ENCODE measurements at regions not wholly inside any gene's neighbourhood (a gene's known extent, or its start where the extent isn't known, plus 50 kb on each side); places are given as distances from the start of the nearest gene placed in this dataset.
"Not testable (repeated sequence)": the region's sequence is repeated elsewhere in the genome, so short reads cannot be mapped to it uniquely, and the experiment has no call there.

GRCh38 chr16:56012482-56012811, 137.3 kb upstream of the CES5A start:
- ATAC-seq = no peak

GRCh38 chr16:56011808-56012481, 136.8 kb upstream of the CES5A start:
- no peak for ATAC-seq

DNA sequence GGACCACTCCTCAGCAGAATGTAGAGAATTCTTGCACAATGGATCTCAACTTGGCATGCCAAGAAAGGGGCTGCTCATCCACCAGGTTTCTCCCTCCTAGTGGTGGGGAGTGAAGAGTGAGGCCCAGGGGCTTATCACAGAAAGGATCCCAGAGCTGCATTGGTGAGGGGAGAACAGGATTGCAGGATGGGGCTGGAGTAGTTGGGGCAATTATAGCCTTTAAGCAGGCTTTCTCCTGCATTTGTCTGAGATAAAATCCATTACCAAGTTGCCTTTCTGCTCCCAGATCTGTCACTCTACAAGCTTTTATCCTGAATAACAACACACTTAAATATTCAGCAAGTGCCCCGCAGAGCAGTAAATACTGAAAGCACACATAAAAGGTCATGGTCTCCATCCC, 130.8 kb upstream of the CES5A start:
- no peak for ATAC-seq

GRCh38 chr16:55999683-56000082, 124.5 kb upstream of the CES5A start:
- no peak for ATAC-seq

- no peak for ATAC-seq
Measured at GRCh38 chr16:55993088-55993487, 117.9 kb upstream of the CES5A start.

DNA sequence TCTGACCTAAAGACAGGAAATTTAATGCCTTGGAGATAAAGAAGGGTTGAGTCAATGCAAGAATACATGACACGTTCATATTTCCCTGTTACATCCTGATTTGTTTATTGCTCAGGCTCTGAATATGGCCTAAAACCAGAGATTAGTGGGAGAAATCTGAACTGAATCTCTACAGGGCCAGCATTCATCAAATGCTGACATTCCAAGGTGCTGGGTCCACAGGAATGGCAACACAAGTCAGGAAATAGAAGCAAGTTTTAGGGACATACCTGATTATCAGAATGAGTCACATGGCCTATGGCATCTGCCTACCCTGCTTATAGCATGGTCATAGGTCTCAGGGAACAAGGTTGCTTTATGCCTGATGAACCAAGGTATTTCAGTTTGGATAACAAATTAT, 117.4 kb upstream of the CES5A start:
- ATAC-seq = no peak

DNA sequence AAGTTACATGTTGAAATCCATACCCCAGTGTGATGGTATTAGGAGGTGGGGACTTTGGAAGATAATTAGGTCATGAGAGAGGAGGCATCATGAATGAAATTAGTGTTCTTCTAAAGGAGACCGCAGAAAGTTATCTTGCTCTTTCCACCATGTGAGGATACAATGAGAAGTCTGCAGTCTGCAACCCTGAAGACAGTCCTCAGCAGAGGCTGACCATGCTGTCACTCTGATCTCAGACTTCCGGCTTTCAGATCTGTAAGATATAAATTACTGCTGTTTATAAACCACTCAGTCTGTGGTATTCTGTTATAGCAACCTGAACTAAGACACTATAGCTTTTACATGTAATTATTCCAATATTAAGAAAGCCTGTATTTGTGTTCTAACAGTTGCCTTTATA, 116.7 kb upstream of the CES5A start:
- ATAC-seq = no peak

DNA sequence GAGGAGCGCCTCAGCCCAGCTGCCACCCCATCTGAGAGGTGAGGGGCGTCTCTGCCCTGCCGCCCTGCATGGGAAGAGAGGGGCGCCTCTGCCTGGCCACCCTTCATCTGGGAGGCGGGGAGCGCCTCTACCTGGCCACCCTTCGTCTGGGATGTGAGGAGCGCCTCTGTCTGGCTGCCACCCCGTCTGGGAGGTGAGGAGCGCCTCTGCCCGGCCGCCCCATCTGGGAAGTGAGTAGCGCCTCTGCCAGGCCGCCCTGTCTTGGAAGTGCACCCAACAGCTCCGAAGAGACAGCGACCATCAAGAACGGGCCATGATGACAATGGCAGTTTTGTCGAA, 114.4 kb upstream of the CES5A start:
- no peak for ATAC-seq

DNA sequence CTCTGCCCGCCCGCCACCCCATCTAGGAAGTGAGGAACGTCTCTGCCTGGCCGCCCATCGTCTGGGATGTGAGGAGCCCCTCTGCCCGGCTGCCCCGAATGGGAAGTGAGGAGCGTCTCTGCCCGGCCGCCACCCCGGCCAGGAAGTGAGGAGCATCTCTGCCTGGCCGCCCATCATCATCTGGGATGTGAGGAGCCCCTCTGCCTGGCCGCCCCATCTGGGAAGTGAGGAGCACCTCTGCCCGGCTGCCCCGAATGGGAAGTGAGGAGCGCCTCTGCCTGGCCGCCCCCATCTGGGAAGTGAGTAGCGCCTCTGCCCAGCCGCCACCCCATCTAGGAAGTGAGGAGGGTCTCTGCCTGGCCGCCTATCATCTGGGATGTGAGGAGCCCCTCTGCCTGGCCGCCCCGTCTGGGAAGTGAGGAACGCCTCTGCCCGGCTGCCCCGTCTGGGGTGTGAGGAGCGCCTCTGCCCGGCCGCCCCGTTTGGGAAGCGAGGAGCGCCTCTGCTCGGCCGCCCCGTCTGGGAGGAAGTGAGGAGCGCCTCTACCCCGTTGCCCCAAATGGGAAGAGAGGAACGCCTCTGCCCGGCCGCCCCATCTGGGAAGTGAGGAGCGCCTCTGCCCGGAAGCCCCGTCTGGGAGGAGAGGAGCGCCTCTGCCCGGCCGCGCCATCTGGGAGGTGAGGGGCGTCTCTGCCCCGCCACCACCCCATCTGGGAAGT, 113.8 kb upstream of the CES5A start:
- ATAC-seq = not testable (repeated sequence)

DNA sequence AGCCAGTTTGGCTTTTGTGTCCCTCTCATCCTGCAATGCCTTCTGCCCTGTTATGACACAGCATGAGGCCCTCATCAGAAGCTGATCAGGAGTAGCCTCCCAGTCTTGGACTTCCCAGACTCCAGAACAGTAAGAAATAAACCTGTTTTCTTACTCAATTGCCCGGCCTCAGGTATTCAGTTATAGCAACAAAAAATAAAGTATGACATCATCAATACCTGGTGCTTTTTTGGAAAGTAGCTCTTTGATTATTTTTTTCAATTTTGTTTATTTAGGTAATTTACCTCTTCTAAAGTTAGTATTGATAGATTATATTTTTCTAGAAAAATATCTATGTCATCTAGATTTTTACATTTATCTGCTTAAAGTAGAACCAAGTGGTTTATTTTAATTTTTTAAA, 112.8 kb upstream of the CES5A start:
- ATAC-seq = no peak

GRCh38 chr16:55982597-55982996, 107.4 kb upstream of the CES5A start:
- ATAC-seq = no peak

DNA sequence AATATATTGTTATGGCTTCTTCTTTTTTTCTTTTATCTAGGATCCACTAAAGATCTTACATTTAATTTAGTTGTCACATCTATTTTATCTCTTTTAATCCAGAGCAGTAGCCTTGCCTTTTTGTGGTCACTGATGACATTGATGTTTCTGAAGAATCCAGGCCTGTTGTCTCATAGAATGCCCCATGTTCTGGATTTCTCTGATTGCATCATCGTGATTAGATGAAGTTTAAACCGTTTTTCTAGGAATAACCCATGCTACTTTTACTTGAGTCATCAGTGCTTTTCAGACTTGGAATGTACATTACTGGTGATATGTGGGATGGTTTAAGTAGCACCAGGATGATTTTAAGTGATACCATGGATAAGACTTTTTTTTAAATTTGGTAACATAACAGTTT, 106.4 kb upstream of the CES5A start:
- ATAC-seq = no peak

- no peak for ATAC-seq
Measured at GRCh38 chr16:55976815-55977214, 101.6 kb upstream of the CES5A start.

- ATAC-seq = no peak
Measured at GRCh38 chr16:55971447-55971846, 96.3 kb upstream of the CES5A start.

DNA sequence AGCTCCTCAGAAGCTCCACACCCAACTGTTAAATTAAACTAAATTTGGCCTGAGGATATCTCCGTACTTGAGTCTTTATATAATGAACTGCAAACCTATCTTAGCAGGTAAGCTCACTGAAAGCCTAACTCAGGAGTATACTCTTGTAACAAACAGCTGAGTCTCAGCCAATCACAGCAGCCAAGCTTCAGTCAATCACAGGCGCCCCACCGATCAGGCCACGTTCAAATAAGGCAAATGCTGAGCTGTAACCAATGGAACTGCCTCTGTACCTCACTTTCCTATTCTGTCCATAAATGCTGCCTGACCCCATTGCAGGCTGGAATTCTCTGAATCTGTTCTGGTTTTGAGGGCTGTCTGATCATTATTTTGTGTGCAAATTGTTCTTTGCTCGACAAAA, 93.0 kb upstream of the CES5A start:
- ATAC-seq = no peak

DNA sequence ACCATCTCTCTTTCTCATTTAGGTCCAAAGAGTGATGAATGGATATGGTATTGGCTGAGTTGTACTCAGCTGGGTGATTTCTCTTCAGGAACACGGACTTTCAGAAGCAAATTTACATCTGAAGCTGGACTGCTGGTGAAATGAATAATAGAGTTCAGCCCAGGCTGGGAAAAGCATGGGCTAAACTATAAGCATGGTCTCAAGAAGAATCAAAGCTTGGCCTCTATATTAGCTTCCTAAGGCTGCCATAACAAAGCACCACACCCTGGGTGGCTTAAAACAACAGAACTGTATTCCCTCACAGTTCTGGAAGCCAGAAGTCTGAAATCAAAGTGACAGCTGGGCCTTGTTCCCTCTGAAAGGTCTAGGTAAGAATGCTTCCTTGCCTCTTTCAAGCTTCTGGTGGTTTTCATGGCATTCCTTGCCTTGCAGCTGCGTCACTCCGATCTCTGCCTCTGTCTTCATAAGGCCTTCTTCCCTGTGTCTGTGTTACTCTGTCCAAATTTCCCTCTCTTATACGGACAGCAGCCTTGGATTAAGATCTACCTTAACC, 89.8 kb upstream of the CES5A start:
- ATAC-seq = no peak

- no peak for ATAC-seq
Measured at GRCh38 chr16:55955845-55956244, 80.7 kb upstream of the CES5A start.

DNA sequence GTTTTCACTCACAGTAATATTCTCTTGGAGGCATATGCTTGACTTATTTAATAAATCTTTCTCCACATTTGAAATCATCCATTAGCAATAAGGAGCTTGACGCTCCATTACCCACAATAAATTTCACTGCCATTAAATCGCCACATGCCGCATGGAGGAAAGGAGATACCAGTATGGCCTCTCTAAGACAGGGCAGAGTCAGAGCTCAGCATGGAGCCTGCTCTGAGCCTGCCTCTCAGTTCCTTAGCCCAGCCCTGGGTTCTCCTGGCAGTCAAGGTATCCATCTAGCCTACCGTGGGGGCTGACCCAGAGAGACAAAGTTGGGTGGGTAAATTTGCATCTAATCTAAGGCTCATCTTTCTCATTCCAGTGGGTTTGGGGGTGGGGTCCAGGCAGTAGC, 80.3 kb upstream of the CES5A start:
- no peak for ATAC-seq

GRCh38 chr16:55954906-55955305, 79.7 kb upstream of the CES5A start:
- no peak for ATAC-seq

DNA sequence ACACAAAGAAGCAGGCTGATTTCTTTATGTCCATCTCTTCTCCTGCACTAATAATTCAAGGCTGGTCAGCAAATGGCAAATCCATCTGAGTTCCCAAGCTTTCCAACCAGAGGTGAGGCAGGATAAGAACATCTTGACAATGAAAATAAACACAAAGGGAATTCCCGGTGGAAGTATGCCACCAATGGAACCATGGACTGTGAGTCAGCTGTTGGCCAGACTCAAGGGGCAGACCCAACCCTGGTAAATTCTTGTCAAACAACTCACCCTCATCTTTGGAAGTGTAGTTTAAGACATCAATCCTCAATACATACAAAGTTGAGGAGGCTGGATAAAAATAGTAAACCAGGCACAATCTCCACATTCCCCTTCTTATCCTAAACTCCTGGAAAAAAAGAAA, 74.3 kb upstream of the CES5A start:
- ATAC-seq = no peak

GRCh38 chr16:55948230-55948629, 73.1 kb upstream of the CES5A start:
- no peak for ATAC-seq

DNA sequence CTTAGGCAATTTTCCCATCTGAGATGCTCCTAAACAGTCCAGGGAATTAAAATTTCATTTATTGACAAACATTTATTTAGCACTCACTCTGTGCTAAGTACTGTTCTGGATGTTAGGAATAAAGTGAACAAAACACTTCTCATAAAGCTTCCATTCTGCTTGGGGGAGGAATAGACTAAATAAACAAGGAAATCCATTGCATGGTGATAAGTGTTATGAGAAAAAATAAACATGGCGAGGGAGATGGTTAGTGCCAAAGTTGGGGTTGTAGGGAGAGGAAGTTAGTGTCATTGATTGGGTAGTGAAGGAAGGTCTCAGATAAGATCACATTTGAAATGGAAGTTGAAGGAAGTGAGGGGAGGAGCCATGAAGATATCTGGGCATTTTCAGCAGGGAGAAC, 72.2 kb upstream of the CES5A start:
- ATAC-seq = no peak

GRCh38 chr16:55944377-55944802, 69.2 kb upstream of the CES5A start:
- peak; percentile 71 for ATAC-seq

- ATAC-seq = no peak
Measured at GRCh38 chr16:55943267-55943666, 68.1 kb upstream of the CES5A start.

DNA sequence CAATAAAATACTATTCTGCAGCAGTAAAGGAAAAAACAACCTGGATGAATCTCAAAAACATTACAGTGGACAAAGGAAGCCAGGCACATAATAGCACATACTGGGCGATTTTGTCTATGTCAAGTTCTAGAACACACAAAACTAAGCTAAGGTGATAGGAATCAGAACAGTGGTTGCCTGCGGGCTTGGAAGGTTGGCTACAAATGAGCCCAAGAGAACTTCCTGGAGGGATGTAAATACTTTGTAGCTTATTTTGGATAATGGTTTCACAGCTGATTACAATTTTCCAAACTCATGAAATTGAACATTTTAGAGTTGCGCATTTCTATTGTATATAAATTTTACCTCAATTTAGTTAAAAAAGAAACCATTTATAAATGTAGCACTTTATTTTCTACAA, 67.6 kb upstream of the CES5A start:
- no peak for ATAC-seq
